WTC11 (cell line): ENCODE measurements at regions not wholly inside any gene's neighbourhood (a gene's known extent, or its start where the extent isn't known, plus 50 kb on each side); places are given as distances from the start of the nearest gene placed in this dataset.

Source experiments
- ATAC-seq: fragments of 200-7000 bp; cut with Tn5 transposase; 2 replicates; pipeline ENCODE4 v1.10.0; 2021; ENCODE audit warnings: mild to moderate bottlenecking, moderate library complexity
- CTCF ChIA-PET: fragments of 300-600 bp; sonication (Branson Sonifier 250); formaldehyde crosslinking; loops from one replicate; lab custom pipeline; 2021; ENCODE audit warnings: antibody characterized with exemption; lab: Charles Lee
- POLR2A ChIA-PET: fragments of 350-600 bp; sonication (Branson Sonifier 250); formaldehyde crosslinking; loops from one replicate; lab custom pipeline; 2021; ENCODE audit warnings: antibody characterized with exemption; lab: Charles Lee
- DNase-seq: peaks from one replicate; pipeline ENCODE4 v3.0.0; 2021; ENCODE audit warnings: low spot score
- H3K27ac Mint-ChIP-seq: 2 replicates; pipeline ENCODE4 v1.8.0; 2021; ENCODE audit warnings: mixed read lengths
- H3K27me3 Mint-ChIP-seq: 2 replicates; pipeline ENCODE4 v1.8.0; 2021; ENCODE audit warnings: low read depth, mild to moderate bottlenecking, moderate library complexity, mixed read lengths
- H3K36me3 Mint-ChIP-seq: 2 replicates; pipeline ENCODE4 v1.8.0; 2021; ENCODE audit warnings: mixed read lengths
- H3K4me1 Mint-ChIP-seq: 2 replicates; pipeline ENCODE4 v1.8.0; 2022; ENCODE audit warnings: mixed read lengths
- H3K4me3 Mint-ChIP-seq: 2 replicates; pipeline ENCODE4 v1.8.0; 2021; ENCODE audit warnings: mild to moderate bottlenecking, moderate library complexity, mixed read lengths
- H3K9me3 Mint-ChIP-seq: 2 replicates; pipeline ENCODE4 v1.8.0; 2021; ENCODE audit warnings: mixed read lengths
- E2F5 ChIP-seq: sonication (generic); formaldehyde crosslinking; IDR thresholded peaks from 2 replicates; pipeline ENCODE4 v1.8.1; 2022; ENCODE audit warnings: mild to moderate bottlenecking, moderate library complexity, missing genetic modification reagents
- FOXJ3 ChIP-seq: sonication (generic); formaldehyde crosslinking; IDR thresholded peaks from 2 replicates; pipeline ENCODE4 v1.9.0; 2021; ENCODE audit warnings: missing genetic modification reagents, mild to moderate bottlenecking, borderline replicate concordance
- GABPB1 ChIP-seq: sonication (generic); formaldehyde crosslinking; IDR thresholded peaks from 2 replicates; pipeline ENCODE4 v1.8.1; 2023; ENCODE audit warnings: mild to moderate bottlenecking, missing genetic modification reagents
- GRHL2 ChIP-seq: fragments of 250-450 bp; sonication (Bioruptor Pico); IDR thresholded peaks from 2 replicates; pipeline ENCODE4 v1.8.0; 2022; ENCODE audit warnings: mild to moderate bottlenecking, moderate library complexity; ENCODE audit not compliant: insufficient replicate concordance, severe bottlenecking
- HMGXB4 ChIP-seq: sonication (generic); formaldehyde crosslinking; IDR thresholded peaks from 2 replicates; pipeline ENCODE4 v1.8.1; 2023; ENCODE audit warnings: mild to moderate bottlenecking, moderate library complexity, missing genetic modification reagents
- JUN ChIP-seq: sonication (generic); formaldehyde crosslinking; IDR thresholded peaks from 2 replicates; pipeline ENCODE4 v1.8.0; 2023; ENCODE audit warnings: mild to moderate bottlenecking, missing genetic modification reagents
- SMAD4 ChIP-seq: sonication (generic); formaldehyde crosslinking; IDR thresholded peaks from 2 replicates; pipeline ENCODE4 v1.8.0; 2022; ENCODE audit warnings: mild to moderate bottlenecking, missing genetic modification reagents
- TCF7 ChIP-seq: sonication (generic); formaldehyde crosslinking; IDR thresholded peaks from 2 replicates; pipeline ENCODE4 v1.8.0; 2022; ENCODE audit warnings: mild to moderate bottlenecking, low read depth, missing genetic modification reagents, moderate library complexity
- TEAD4 ChIP-seq: sonication (generic); formaldehyde crosslinking; IDR thresholded peaks from 2 replicates; pipeline ENCODE4 v1.8.0; 2022; ENCODE audit warnings: mild to moderate bottlenecking, missing genetic modification reagents
- TP53 ChIP-seq: sonication (generic); formaldehyde crosslinking; IDR thresholded peaks from 2 replicates; pipeline ENCODE4 v1.8.1; 2023; ENCODE audit warnings: mild to moderate bottlenecking, missing genetic modification reagents
- ZNF232 ChIP-seq: sonication (generic); formaldehyde crosslinking; IDR thresholded peaks from 2 replicates; pipeline ENCODE4 v1.8.0; 2022; ENCODE audit warnings: mild to moderate bottlenecking, missing genetic modification reagents
- ZNF396 ChIP-seq: fragments of 250-450 bp; sonication (Bioruptor Pico); IDR thresholded peaks from 2 replicates; pipeline ENCODE4 v1.8.0; 2021; ENCODE audit warnings: mild to moderate bottlenecking, moderate library complexity, borderline replicate concordance
- ZNF423 ChIP-seq: fragments of 250-450 bp; sonication (Bioruptor Pico); IDR thresholded peaks from 2 replicates; pipeline ENCODE4 v2.1.2; 2022; ENCODE audit warnings: mild to moderate bottlenecking, moderate library complexity
- TF ChIP-seq, protein P1 (sequence below): fragments of 250-450 bp; sonication (Bioruptor Pico); IDR thresholded peaks from 2 replicates; pipeline ENCODE4 v1.9.0; 2021; ENCODE audit warnings: moderate library complexity, mild to moderate bottlenecking, inconsistent platforms, borderline replicate concordance
- TF ChIP-seq, protein P2 (sequence below): sonication (generic); formaldehyde crosslinking; conservative IDR thresholded peaks from 2 replicates; pipeline ENCODE4 v1.8.1; 2023; ENCODE audit warnings: mild to moderate bottlenecking, low read depth, missing genetic modification reagents, moderate library complexity
- TF ChIP-seq, protein P3 (sequence below): sonication (generic); formaldehyde crosslinking; IDR thresholded peaks from 2 replicates; pipeline ENCODE4 v1.8.1; 2022; ENCODE audit warnings: low read depth, missing genetic modification reagents, borderline replicate concordance
- TF ChIP-seq, protein P4 (sequence below): sonication (generic); formaldehyde crosslinking; conservative IDR thresholded peaks from 2 replicates; pipeline ENCODE4 v1.8.1; 2022; ENCODE audit warnings: mild to moderate bottlenecking, missing genetic modification reagents

- no peaks in the 10 kb centered on the region for H3K27me3 Mint-ChIP-seq
- no peaks in the 10 kb centered on the region for H3K4me1 Mint-ChIP-seq
- no peak for TF ChIP-seq GABPB1 (CRISPR knock-in tag)
- TF ChIP-seq E2F5 (CRISPR knock-in tag), result no peak
- no peak for TF ChIP-seq TEAD4 (CRISPR knock-in tag)
- no peak for TF ChIP-seq ZNF423 (CRISPR knock-in tag)
- TF ChIP-seq, protein P1, sequence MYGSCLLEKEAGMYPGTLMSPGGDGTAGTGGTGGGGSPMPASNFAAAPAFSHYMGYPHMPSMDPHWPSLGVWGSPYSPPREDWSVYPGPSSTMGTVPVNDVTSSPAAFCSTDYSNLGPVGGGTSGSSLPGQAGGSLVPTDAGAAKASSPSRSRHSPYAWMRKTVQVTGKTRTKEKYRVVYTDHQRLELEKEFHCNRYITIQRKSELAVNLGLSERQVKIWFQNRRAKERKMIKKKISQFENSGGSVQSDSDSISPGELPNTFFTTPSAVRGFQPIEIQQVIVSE, result no peak
- TF ChIP-seq SMAD4 (CRISPR knock-in tag), result no peak
- TF ChIP-seq TP53 (CRISPR knock-in tag), result no peak
- TF ChIP-seq, protein P2, sequence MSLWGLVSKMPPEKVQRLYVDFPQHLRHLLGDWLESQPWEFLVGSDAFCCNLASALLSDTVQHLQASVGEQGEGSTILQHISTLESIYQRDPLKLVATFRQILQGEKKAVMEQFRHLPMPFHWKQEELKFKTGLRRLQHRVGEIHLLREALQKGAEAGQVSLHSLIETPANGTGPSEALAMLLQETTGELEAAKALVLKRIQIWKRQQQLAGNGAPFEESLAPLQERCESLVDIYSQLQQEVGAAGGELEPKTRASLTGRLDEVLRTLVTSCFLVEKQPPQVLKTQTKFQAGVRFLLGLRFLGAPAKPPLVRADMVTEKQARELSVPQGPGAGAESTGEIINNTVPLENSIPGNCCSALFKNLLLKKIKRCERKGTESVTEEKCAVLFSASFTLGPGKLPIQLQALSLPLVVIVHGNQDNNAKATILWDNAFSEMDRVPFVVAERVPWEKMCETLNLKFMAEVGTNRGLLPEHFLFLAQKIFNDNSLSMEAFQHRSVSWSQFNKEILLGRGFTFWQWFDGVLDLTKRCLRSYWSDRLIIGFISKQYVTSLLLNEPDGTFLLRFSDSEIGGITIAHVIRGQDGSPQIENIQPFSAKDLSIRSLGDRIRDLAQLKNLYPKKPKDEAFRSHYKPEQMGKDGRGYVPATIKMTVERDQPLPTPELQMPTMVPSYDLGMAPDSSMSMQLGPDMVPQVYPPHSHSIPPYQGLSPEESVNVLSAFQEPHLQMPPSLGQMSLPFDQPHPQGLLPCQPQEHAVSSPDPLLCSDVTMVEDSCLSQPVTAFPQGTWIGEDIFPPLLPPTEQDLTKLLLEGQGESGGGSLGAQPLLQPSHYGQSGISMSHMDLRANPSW (CRISPR knock-in tag), result no peak
- ChIA-PET POLR2A (no interaction called here), CTCF (no interaction called here)
- H3K27ac Mint-ChIP-seq, result no peak overlapping the region
- DNase-seq (no peak), ATAC-seq (no peak)
- H3K36me3 Mint-ChIP-seq, result no peaks in the 10 kb centered on the region
- H3K4me3 Mint-ChIP-seq, result no peak overlapping the region
- H3K9me3 Mint-ChIP-seq, result no peaks in the 10 kb centered on the region
Observed at GRCh38 chrX:36528661-36529060, 479.5 kb upstream of the FAM47C start.

DNA sequence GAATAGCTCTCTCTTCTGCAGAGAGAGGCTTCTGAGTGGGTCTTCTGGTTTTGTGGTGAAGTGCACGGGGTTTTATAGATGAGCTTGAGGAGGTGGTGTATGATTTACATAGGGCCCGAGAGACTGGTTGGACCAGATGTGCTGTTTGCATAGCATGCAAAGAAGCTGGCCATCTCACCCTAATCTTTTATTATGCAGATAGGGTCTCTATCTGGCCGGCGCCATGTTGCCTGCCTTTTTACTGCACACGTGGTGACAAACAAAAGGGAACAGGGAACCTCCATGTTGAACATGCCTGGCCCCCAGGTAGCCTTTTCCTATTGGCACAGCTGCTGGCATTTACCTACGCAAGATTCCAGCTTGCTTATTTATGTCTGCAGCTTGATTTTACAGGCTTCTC, 473.3 kb upstream of the FAM47C start:
- ChIA-PET CTCF (no interaction called here), POLR2A (no interaction called here)
- Mint-ChIP-seq H3K36me3 (peaks cover 4% of the 10 kb centered on the region; the same call in 1 of the 2 replicates), H3K4me1 (peaks cover 18% of the 10 kb centered on the region), H3K9me3 (peaks cover 8% of the 10 kb centered on the region; the same call in 1 of the 2 replicates), H3K27me3 (peaks cover 11% of the 10 kb centered on the region), H3K27ac (no peak overlapping the region), H3K4me3 (no peak overlapping the region)
- DNase-seq, result peak; percentile 16
- peak; percentile 66 for ATAC-seq
- TF ChIP-seq FOXJ3 (CRISPR knock-in tag), result no peak
- TF ChIP-seq TCF7, result no peak
- TF ChIP-seq, protein P3, sequence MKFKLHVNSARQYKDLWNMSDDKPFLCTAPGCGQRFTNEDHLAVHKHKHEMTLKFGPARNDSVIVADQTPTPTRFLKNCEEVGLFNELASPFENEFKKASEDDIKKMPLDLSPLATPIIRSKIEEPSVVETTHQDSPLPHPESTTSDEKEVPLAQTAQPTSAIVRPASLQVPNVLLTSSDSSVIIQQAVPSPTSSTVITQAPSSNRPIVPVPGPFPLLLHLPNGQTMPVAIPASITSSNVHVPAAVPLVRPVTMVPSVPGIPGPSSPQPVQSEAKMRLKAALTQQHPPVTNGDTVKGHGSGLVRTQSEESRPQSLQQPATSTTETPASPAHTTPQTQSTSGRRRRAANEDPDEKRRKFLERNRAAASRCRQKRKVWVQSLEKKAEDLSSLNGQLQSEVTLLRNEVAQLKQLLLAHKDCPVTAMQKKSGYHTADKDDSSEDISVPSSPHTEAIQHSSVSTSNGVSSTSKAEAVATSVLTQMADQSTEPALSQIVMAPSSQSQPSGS, result no peak
- no peak for TF ChIP-seq HMGXB4 (CRISPR knock-in tag)
- TF ChIP-seq GRHL2 (CRISPR knock-in tag), result no peak
- TF ChIP-seq ZNF232 (CRISPR knock-in tag), result no peak
- no peak for TF ChIP-seq JUN (CRISPR knock-in tag)
- TF ChIP-seq, protein P4, sequence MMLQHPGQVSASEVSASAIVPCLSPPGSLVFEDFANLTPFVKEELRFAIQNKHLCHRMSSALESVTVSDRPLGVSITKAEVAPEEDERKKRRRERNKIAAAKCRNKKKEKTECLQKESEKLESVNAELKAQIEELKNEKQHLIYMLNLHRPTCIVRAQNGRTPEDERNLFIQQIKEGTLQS (CRISPR knock-in tag), result no peak
- TF ChIP-seq ZNF396 (CRISPR knock-in tag), result no peak
- TF ChIP-seq ZNF423 (CRISPR knock-in tag), result no peak
